GM12891 (cell line): ENCODE measurements at regions not wholly inside any gene's neighbourhood (a gene's known extent, or its start where the extent isn't known, plus 50 kb on each side); places are given as distances from the start of the nearest gene placed in this dataset.

ENCODE experiments used
- POLR2A ChIP-seq: IDR thresholded peaks from 2 replicates; pipeline ENCODE4 v1.6.1; 2011; ENCODE audit warnings: low read depth, low read length, control low read depth
- POLR2AphosphoS5 ChIP-seq: IDR thresholded peaks from 2 replicates; pipeline ENCODE4 v1.6.1; 2011; ENCODE audit warnings: low read depth, low read length, control low read depth
- TAF1 ChIP-seq: IDR thresholded peaks from 2 replicates; pipeline ENCODE4 v1.6.1; 2011; ENCODE audit warnings: low read depth, low read length, control low read depth

DNA sequence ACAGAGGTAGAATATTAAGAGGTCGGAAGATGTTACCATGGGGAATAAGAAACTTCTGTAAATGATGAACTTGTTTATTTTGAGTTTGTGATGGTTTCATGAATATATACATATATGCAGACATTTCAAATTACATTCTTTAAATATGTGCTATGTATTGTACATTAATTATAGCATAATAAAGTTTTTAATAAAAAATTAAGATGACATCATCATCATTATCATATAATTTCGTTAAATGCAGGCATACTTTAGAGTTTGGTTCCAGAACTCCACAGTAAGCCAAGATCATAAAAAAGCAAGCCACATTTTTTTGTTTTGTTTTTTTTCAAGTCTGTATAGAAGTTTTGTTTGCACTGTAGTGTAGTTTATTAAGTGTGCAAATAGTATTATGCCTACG, 1403.5 kb downstream of the EFNA5 start:
- TF ChIP-seq POLR2AphosphoS5 (no peak), POLR2A (no peak), TAF1 (no peak)
